Activated CD8-positive, alpha-beta T cell treated with anti-CD3 and anti-CD28 coated beads for 36 hours (primary cell): ENCODE measurements at regions not wholly inside any gene's neighbourhood (a gene's known extent, or its start where the extent isn't known, plus 50 kb on each side); places are given as distances from the start of the nearest gene placed in this dataset.

ENCODE experiments used
- ATAC-seq: fragments of 200-7000 bp; cut with Tn5 transposase; one replicate; pipeline ENCODE4 v1.10.0; 2021; ENCODE audit warnings: mild to moderate bottlenecking, moderate library complexity
- CTCF ChIA-PET: fragments of 350-600 bp; sonication (Branson Sonifier 250); formaldehyde crosslinking; loops from one replicate; lab custom pipeline; 2021; ENCODE audit warnings: antibody characterized with exemption; lab: Charles Lee
- POLR2A ChIA-PET: fragments of 350-600 bp; sonication (Branson Sonifier 250); formaldehyde crosslinking; loops from one replicate; lab custom pipeline; 2021; ENCODE audit warnings: antibody characterized with exemption; lab: Charles Lee
- DNase-seq: peaks from one replicate; pipeline ENCODE4 v3.0.0-alpha.2; 2020
- H3K27ac Mint-ChIP-seq: one replicate; pipeline ENCODE4 v1.8.0; 2021; ENCODE audit warnings: mild to moderate bottlenecking, mixed read lengths
- H3K27me3 Mint-ChIP-seq: one replicate; pipeline ENCODE4 v1.8.0; 2021; ENCODE audit warnings: mixed read lengths
- H3K36me3 Mint-ChIP-seq: one replicate; pipeline ENCODE4 v1.8.0; 2021; ENCODE audit warnings: low read depth, mixed read lengths
- H3K4me1 Mint-ChIP-seq: one replicate; pipeline ENCODE4 v1.8.0; 2021; ENCODE audit warnings: low read depth, mixed read lengths
- H3K4me3 Mint-ChIP-seq: one replicate; pipeline ENCODE4 v1.8.0; 2021; ENCODE audit warnings: mild to moderate bottlenecking, moderate library complexity, mixed read lengths
- H3K9me3 Mint-ChIP-seq: one replicate; pipeline ENCODE4 v1.8.0; 2021; ENCODE audit warnings: mixed read lengths
- intact Hi-C: fragments of 100-400 bp; cut with micrococcal nuclease; formaldehyde crosslinking; loops from one replicate; pipeline ENCODE4 v1.10.0; 2022
- TF ChIP-seq, protein P1 (sequence below): fragments of 200-600 bp; IDR thresholded peaks from one replicate; pipeline ENCODE4 v1.8.0; 2022; ENCODE audit warnings: antibody characterized with exemption, mild to moderate bottlenecking

- DNase-seq (no peak), ATAC-seq (peak; percentile 61)
- intact Hi-C loops = no loop called here
- TF ChIP-seq, protein P1, sequence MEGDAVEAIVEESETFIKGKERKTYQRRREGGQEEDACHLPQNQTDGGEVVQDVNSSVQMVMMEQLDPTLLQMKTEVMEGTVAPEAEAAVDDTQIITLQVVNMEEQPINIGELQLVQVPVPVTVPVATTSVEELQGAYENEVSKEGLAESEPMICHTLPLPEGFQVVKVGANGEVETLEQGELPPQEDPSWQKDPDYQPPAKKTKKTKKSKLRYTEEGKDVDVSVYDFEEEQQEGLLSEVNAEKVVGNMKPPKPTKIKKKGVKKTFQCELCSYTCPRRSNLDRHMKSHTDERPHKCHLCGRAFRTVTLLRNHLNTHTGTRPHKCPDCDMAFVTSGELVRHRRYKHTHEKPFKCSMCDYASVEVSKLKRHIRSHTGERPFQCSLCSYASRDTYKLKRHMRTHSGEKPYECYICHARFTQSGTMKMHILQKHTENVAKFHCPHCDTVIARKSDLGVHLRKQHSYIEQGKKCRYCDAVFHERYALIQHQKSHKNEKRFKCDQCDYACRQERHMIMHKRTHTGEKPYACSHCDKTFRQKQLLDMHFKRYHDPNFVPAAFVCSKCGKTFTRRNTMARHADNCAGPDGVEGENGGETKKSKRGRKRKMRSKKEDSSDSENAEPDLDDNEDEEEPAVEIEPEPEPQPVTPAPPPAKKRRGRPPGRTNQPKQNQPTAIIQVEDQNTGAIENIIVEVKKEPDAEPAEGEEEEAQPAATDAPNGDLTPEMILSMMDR = peak; percentile 53
- Mint-ChIP-seq H3K27me3 (no peaks in the 10 kb centered on the region), H3K27ac (no peak overlapping the region), H3K9me3 (peaks cover 2% of the 10 kb centered on the region), H3K4me1 (no peaks in the 10 kb centered on the region), H3K36me3 (no peaks in the 10 kb centered on the region), H3K4me3 (no peak overlapping the region)
- ChIA-PET CTCF (no interaction called here), POLR2A (no interaction called here)
These were observed 91.1 kb upstream of the RNF180 start for GRCh38 chr5:64074533-64074932.

- peaks cover 2% of the 10 kb centered on the region for H3K9me3 Mint-ChIP-seq
- H3K27me3 Mint-ChIP-seq = no peaks in the 10 kb centered on the region
- no peak overlapping the region for H3K4me3 Mint-ChIP-seq
- H3K4me1 Mint-ChIP-seq = no peaks in the 10 kb centered on the region
- no peaks in the 10 kb centered on the region for H3K36me3 Mint-ChIP-seq
- POLR2A ChIA-PET = no interaction called here
- intact Hi-C loops = no loop called here
- TF ChIP-seq, protein P1 = no peak
- no peak for DNase-seq
- CTCF ChIA-PET = no interaction called here
- H3K27ac Mint-ChIP-seq = no peak overlapping the region
- no peak for ATAC-seq
These were observed 96.2 kb upstream of the RNF180 start for GRCh38 chr5:64069486-64069885.

DNA sequence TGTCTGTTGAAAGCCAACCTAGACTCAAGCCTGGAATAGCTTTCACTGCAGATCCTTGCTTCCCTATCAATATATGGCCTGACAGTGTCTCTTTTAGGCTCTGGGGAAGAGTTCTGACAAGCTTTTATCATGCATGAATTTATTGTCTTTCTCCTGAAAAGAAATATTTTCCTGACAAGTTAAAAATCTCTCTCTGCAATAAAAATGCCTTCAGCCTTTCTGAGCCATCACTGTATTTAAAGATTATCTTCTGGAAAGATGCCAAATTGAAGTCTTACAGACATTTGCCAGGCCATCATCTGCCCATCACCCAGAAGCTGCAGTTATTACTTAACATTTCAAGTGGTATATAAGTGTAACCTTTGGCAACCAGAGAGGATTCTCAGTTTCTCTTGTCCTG, 88.1 kb upstream of the HTR1A start:
- H3K4me3 Mint-ChIP-seq = no peak overlapping the region

GRCh38 chr5:64040490-64040889, 78.2 kb upstream of the HTR1A start:
- Mint-ChIP-seq H3K36me3 (no peaks in the 10 kb centered on the region), H3K9me3 (peaks cover 7% of the 10 kb centered on the region), H3K4me3 (no peak overlapping the region), H3K27ac (no peak overlapping the region), H3K4me1 (no peaks in the 10 kb centered on the region), H3K27me3 (no peaks in the 10 kb centered on the region)
- CTCF ChIA-PET = no interaction called here
- intact Hi-C loops = no loop called here
- DNase-seq (no peak), ATAC-seq (no peak)
- POLR2A ChIA-PET = no interaction called here
- TF ChIP-seq, protein P1 = no peak

More for the DNA sequence above, 88.1 kb upstream of the HTR1A start:
- Mint-ChIP-seq H3K36me3 (no peaks in the 10 kb centered on the region), H3K27ac (no peak overlapping the region), H3K9me3 (peaks cover 14% of the 10 kb centered on the region), H3K4me1 (no peaks in the 10 kb centered on the region), H3K27me3 (no peaks in the 10 kb centered on the region)
- ATAC-seq (no peak), DNase-seq (no peak)
- intact Hi-C loops = no loop called here
- ChIA-PET CTCF (no interaction called here), POLR2A (no interaction called here)
- TF ChIP-seq, protein P1 = no peak

- POLR2A ChIA-PET = no interaction called here
- H3K4me1 Mint-ChIP-seq = no peaks in the 10 kb centered on the region
- intact Hi-C loops = no loop called here
These were observed 64.2 kb upstream of the HTR1A start for GRCh38 chr5:64026493-64026892.

More at GRCh38 chr5:64026493-64026892, 64.2 kb upstream of the HTR1A start:
- peaks cover 1% of the 10 kb centered on the region for H3K9me3 Mint-ChIP-seq
- CTCF ChIA-PET = no interaction called here
- H3K27ac Mint-ChIP-seq = no peak overlapping the region
- H3K27me3 Mint-ChIP-seq = no peaks in the 10 kb centered on the region
- TF ChIP-seq, protein P1 = no peak
- H3K36me3 Mint-ChIP-seq = no peaks in the 10 kb centered on the region
- no peak overlapping the region for H3K4me3 Mint-ChIP-seq
- ATAC-seq = no peak
- no peak for DNase-seq
